ENCODE measurements at regions not wholly inside any gene's neighbourhood (a gene's known extent, or its start where the extent isn't known, plus 50 kb on each side); places are given as distances from the start of the nearest gene placed in this dataset.

DNA sequence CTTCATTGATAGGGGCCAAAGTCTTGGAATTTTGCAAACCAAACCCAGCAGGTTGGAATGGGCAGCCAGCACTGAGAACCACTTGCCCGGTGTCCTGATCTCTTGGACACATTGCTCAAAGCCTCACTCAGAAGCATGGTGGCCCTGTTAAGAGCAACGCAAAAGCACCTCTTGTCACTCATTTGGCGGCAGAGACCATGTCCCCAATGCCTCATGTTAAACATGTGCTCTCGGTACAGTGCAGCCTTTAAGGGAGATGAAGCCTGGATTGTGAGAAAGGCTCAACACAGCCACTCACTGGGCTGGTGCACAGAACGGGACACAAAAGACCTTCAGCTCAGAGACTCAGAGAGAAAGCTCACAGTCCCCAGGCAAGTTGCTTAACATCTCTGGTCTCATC is 298.4 kb upstream of the PRDM1 start:
- no peaks in the 10 kb centered on the region for H3K9me3 Mint-ChIP-seq
- H3K27me3 Mint-ChIP-seq (ENCODE audit: low read depth), result peaks cover 11% of the 10 kb centered on the region
- no peak overlapping the region for H3K4me3 Mint-ChIP-seq
- no peaks in the 10 kb centered on the region for H3K36me3 Mint-ChIP-seq
- DNase-seq (ENCODE audit: low spot score in 2 of 2, unreplicated experiment in 2 of 2), result no peak
- no peak overlapping the region for H3K27ac Mint-ChIP-seq
- H3K4me1 Mint-ChIP-seq, result no peaks in the 10 kb centered on the region
- TF ChIP-seq, protein P1, sequence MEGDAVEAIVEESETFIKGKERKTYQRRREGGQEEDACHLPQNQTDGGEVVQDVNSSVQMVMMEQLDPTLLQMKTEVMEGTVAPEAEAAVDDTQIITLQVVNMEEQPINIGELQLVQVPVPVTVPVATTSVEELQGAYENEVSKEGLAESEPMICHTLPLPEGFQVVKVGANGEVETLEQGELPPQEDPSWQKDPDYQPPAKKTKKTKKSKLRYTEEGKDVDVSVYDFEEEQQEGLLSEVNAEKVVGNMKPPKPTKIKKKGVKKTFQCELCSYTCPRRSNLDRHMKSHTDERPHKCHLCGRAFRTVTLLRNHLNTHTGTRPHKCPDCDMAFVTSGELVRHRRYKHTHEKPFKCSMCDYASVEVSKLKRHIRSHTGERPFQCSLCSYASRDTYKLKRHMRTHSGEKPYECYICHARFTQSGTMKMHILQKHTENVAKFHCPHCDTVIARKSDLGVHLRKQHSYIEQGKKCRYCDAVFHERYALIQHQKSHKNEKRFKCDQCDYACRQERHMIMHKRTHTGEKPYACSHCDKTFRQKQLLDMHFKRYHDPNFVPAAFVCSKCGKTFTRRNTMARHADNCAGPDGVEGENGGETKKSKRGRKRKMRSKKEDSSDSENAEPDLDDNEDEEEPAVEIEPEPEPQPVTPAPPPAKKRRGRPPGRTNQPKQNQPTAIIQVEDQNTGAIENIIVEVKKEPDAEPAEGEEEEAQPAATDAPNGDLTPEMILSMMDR (IDR thresholded peaks at IDR 0.05; ENCODE audit: unreplicated experiment), result no peak

DNA sequence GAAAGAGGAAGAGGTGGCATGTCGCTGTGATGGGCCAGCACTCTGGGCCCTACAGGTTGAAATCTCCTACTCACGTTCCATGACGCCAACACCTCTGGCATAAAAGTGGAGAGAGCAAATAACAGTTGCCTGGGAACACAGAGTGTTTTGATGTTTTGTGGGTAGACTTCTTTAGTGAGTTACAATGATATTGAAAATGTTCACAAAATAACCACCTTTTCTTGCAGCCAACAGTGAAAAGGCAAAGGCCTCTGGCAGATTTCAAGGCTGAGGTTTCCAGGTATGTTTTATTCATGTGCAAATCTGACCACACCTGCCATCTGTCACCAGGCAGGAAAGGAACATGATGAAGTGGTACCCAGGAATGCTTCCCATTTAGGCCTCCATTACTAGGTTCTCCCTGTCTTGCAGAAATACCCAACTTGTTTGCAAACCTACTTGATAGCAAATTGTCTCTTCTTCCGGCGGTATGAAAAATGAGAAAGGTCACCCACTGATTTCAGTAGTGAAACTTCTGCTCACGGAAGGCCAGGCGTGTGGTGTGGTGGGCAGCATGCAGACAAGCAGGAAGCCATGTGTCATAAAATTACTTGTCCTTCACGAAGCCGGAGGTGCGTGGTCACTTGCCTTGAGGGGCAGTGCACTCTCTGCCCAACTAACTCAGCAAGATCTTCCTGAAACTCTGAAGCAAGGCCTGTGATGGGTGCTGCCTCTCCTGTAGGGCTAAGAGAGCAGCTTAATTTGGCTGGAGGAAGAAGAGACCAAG is 299.1 kb upstream of the PRDM1 start:
- H3K27me3 Mint-ChIP-seq (ENCODE audit: low read depth), result peaks cover 11% of the 10 kb centered on the region
- H3K9me3 Mint-ChIP-seq, result no peaks in the 10 kb centered on the region
- no peak overlapping the region for H3K27ac Mint-ChIP-seq
- no peaks in the 10 kb centered on the region for H3K4me1 Mint-ChIP-seq
- no peak for DNase-seq (ENCODE audit: low spot score in 2 of 2, unreplicated experiment in 2 of 2)
- H3K4me3 Mint-ChIP-seq, result no peak overlapping the region
- no peaks in the 10 kb centered on the region for H3K36me3 Mint-ChIP-seq
- TF ChIP-seq, protein P1 (IDR thresholded peaks at IDR 0.05; ENCODE audit: unreplicated experiment), result no peak

DNA sequence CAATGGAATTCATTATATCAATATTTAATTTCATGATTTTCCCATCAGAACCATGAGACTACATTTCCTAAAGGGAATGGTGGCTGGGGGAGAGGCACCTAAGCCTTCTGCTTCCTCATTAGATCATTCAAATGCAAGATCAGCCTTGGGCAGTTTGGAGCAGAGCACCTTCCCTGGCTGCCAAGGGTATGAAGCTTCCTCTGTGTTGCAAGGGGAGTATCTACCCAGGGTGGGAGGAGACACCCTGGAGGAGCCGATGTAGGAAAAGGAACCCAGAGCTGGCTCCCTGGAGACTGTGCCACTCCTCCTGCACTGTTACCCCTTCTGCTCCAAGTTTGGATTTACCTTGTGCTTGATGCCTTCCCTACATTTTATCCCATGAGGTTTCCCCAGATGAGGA is 299.7 kb upstream of the PRDM1 start:
- DNase-seq (ENCODE audit: low spot score in 2 of 2, unreplicated experiment in 2 of 2), result no peak
- Mint-ChIP-seq H3K4me3 (no peak overlapping the region), H3K4me1 (no peaks in the 10 kb centered on the region), H3K36me3 (no peaks in the 10 kb centered on the region), H3K27ac (no peak overlapping the region), H3K27me3 (ENCODE audit: low read depth) (peaks cover 11% of the 10 kb centered on the region), H3K9me3 (no peaks in the 10 kb centered on the region)
- TF ChIP-seq, protein P1 (IDR thresholded peaks at IDR 0.05; ENCODE audit: unreplicated experiment), result no peak

DNA sequence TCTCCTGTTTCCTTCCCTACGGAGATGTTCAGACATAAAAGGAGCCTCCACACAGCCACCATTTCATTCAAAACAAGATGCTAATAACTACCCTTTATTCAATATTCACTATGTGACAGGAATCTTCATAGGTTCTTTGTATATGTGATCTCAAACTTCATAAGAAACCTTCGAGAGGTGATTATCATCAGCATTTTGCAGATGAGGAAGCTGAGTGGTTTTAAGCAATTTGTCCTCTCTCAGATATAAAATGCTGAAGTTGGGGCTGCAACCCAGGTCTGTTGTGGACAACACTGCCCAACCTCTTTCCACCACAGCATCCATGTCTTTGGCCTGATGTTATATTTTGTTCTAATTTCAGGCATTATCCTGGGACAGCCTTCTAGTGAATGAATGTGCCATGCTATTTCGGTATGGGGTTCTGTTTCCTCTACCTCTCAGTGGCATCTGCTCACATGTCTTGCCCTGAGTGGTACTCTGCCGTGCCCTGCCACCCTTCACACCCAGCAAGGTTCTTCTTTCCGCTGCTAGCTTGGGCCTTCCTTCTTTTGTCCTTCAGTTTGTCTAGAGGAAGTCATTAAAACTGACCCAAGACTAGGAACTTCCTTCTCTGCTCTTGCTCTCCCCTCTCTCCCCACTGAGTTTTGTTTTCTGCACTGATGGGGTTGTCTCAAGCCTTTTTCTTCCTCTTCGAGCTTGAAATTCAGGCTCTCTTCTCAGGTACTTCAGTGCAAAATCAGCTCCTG is 300.9 kb upstream of the PRDM1 start:
- TF ChIP-seq, protein P1 (IDR thresholded peaks at IDR 0.05; ENCODE audit: unreplicated experiment), result no peak
- no peak for DNase-seq (ENCODE audit: low spot score in 2 of 2, unreplicated experiment in 2 of 2)
- H3K27me3 Mint-ChIP-seq (ENCODE audit: low read depth), result peaks cover 11% of the 10 kb centered on the region
- no peaks in the 10 kb centered on the region for H3K4me1 Mint-ChIP-seq
- no peak overlapping the region for H3K4me3 Mint-ChIP-seq
- no peaks in the 10 kb centered on the region for H3K9me3 Mint-ChIP-seq
- no peaks in the 10 kb centered on the region for H3K36me3 Mint-ChIP-seq
- no peak overlapping the region for H3K27ac Mint-ChIP-seq

DNA sequence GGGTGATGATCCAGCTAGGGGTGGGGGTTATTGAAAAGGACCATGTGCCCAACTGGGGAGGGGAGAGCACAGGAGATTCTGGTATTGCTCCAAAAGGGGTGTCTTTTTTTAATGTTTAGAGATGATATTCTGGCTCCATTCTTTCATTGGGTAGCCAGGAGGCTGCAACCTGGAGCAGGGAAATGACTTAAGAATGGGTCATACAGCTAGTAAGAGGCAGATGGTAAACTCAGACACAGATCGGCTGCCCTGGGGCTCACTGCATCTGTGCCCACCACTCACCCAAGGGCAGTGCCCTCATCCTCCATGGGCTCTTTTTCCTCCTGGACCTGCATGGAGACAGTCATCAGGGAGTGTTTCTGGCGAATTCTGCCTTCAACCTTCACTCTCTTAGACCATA is 302.0 kb upstream of the PRDM1 start:
- Mint-ChIP-seq H3K4me3 (no peak overlapping the region), H3K27me3 (ENCODE audit: low read depth) (peaks cover 11% of the 10 kb centered on the region), H3K27ac (no peak overlapping the region), H3K4me1 (no peaks in the 10 kb centered on the region), H3K9me3 (no peaks in the 10 kb centered on the region), H3K36me3 (no peaks in the 10 kb centered on the region)
- no peak for DNase-seq (ENCODE audit: low spot score in 2 of 2, unreplicated experiment in 2 of 2)
- TF ChIP-seq, protein P1 (IDR thresholded peaks at IDR 0.05; ENCODE audit: unreplicated experiment), result no peak
